ENCODE measurements at regions not wholly inside any gene's neighbourhood (a gene's known extent, or its start where the extent isn't known, plus 50 kb on each side); places are given as distances from the start of the nearest gene placed in this dataset.

GRCh38 chr12:116644806-116645205 lies 85.6 kb downstream of the MAP1LC3B2 start:
- TF ChIP-seq, protein P1, sequence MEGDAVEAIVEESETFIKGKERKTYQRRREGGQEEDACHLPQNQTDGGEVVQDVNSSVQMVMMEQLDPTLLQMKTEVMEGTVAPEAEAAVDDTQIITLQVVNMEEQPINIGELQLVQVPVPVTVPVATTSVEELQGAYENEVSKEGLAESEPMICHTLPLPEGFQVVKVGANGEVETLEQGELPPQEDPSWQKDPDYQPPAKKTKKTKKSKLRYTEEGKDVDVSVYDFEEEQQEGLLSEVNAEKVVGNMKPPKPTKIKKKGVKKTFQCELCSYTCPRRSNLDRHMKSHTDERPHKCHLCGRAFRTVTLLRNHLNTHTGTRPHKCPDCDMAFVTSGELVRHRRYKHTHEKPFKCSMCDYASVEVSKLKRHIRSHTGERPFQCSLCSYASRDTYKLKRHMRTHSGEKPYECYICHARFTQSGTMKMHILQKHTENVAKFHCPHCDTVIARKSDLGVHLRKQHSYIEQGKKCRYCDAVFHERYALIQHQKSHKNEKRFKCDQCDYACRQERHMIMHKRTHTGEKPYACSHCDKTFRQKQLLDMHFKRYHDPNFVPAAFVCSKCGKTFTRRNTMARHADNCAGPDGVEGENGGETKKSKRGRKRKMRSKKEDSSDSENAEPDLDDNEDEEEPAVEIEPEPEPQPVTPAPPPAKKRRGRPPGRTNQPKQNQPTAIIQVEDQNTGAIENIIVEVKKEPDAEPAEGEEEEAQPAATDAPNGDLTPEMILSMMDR (IDR thresholded peaks at IDR 0.05): no peak
- no peak for TF ChIP-seq EP300 (IDR thresholded peaks at IDR 0.05)
- no peak for TF ChIP-seq POLR2A (IDR thresholded peaks at IDR 0.05)
- H3K27ac ChIP-seq: no peak overlapping the region
- H3K27me3 ChIP-seq: no peaks in the 10 kb centered on the region
- 90 to 96% (median 95%) methylated on average over 3 of the region's 3 CpGs for WGBS, 3 donors
- H3K4me1 ChIP-seq (ENCODE audit: insufficient read depth): no peaks in the 10 kb centered on the region
- intact Hi-C loops (cut with DNase I): no loop called here
- no peak overlapping the region for H3K4me3 ChIP-seq
- no peak for DNase-seq
- H3K9me3 ChIP-seq: no peaks in the 10 kb centered on the region
- H3K36me3 ChIP-seq: no peaks in the 10 kb centered on the region

- 66 to 82% (median 75%) methylated on average over 2 of the region's 2 CpGs for WGBS, 3 donors
- no peak for DNase-seq
- intact Hi-C loops (cut with DNase I): no loop called here
- Histone ChIP-seq H3K9me3 (no peaks in the 10 kb centered on the region), H3K27ac (no peak overlapping the region), H3K4me3 (no peak overlapping the region), H3K36me3 (no peaks in the 10 kb centered on the region), H3K27me3 (no peaks in the 10 kb centered on the region), H3K4me1 (ENCODE audit: insufficient read depth) (no peaks in the 10 kb centered on the region)
- TF ChIP-seq, protein P1 (IDR thresholded peaks at IDR 0.05): no peak
- no peak for TF ChIP-seq POLR2A (IDR thresholded peaks at IDR 0.05)
- TF ChIP-seq EP300 (IDR thresholded peaks at IDR 0.05): no peak
Measured at GRCh38 chr12:116642683-116643082, 83.5 kb downstream of the MAP1LC3B2 start.

GRCh38 chr12:116642106-116642505 lies 82.9 kb downstream of the MAP1LC3B2 start:
- intact Hi-C loops (cut with DNase I): no loop called here
- WGBS, 3 donors: 22 to 54% (median 27%) methylated on average over 4 of the region's 4 CpGs
- DNase-seq: no peak
- Histone ChIP-seq H3K36me3 (no peaks in the 10 kb centered on the region), H3K27me3 (no peaks in the 10 kb centered on the region), H3K4me3 (no peak overlapping the region), H3K27ac (no peak overlapping the region), H3K9me3 (no peaks in the 10 kb centered on the region), H3K4me1 (ENCODE audit: insufficient read depth) (no peaks in the 10 kb centered on the region)
- TF ChIP-seq, protein P1 (IDR thresholded peaks at IDR 0.05): no peak
- TF ChIP-seq POLR2A (IDR thresholded peaks at IDR 0.05) (no peak), EP300 (IDR thresholded peaks at IDR 0.05) (no peak)

DNA sequence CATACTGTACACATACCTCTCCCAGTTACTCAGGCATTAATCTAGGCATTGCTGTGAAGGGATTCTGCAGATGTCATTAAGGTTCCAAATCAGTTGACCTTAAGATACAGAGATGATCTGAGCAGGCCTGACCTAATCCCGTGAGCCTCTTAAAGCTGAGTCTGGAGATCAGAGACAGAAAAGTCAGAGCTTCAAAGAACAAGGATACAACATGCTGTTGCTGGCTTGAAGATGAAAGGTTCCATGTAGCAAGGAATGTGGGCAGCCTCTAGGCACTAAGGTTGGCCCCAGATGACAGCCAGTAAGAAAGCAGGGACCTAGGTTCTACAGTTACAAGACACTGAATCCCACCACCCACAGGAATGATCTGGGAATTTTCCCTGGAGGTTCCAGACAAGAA lies 81.1 kb downstream of the MAP1LC3B2 start:
- Histone ChIP-seq H3K4me3 (no peak overlapping the region), H3K9me3 (no peaks in the 10 kb centered on the region), H3K36me3 (no peaks in the 10 kb centered on the region), H3K27ac (no peak overlapping the region), H3K27me3 (no peaks in the 10 kb centered on the region), H3K4me1 (ENCODE audit: insufficient read depth) (no peaks in the 10 kb centered on the region)
- intact Hi-C loops (cut with DNase I): no loop called here
- 82 to 91% (median 86%) methylated on average over 1 of the region's 1 CpG for WGBS, 3 donors
- TF ChIP-seq EP300 (IDR thresholded peaks at IDR 0.05) (no peak), POLR2A (IDR thresholded peaks at IDR 0.05) (no peak)
- TF ChIP-seq, protein P1 (IDR thresholded peaks at IDR 0.05): no peak
- no peak for DNase-seq

DNA sequence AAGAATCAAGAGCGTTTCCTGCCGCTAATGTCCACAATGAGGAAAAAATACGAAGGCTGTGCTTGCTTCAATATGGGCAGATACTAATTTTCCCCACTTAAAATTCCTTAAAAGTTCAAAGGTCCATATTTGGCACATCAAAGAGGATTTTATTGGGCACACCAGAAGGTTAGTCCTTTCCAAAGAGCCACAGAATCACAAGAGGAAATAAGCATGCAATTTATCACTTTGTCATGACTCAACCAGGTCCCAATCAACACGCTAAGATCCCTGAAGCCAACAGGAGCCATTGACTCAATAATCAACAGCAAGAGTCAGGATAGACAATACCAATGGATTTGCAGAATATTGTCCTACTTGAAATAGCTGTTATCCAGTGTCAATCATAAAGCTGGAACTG lies 80.6 kb downstream of the MAP1LC3B2 start:
- 77 to 86% (median 84%) methylated on average over 4 of the region's 4 CpGs for WGBS, 3 donors

More for the DNA sequence above, 80.6 kb downstream of the MAP1LC3B2 start:
- no peak overlapping the region for H3K27ac ChIP-seq
- no peaks in the 10 kb centered on the region for H3K9me3 ChIP-seq
- H3K4me1 ChIP-seq (ENCODE audit: insufficient read depth): no peaks in the 10 kb centered on the region
- intact Hi-C loops (cut with DNase I): no loop called here
- TF ChIP-seq, protein P1 (IDR thresholded peaks at IDR 0.05): no peak
- no peak for TF ChIP-seq POLR2A (IDR thresholded peaks at IDR 0.05)
- no peak for TF ChIP-seq EP300 (IDR thresholded peaks at IDR 0.05)
- DNase-seq: no peak
- no peak overlapping the region for H3K4me3 ChIP-seq
- H3K27me3 ChIP-seq: no peaks in the 10 kb centered on the region
- no peaks in the 10 kb centered on the region for H3K36me3 ChIP-seq

Data from ovary (tissue), 7 donors.